Stimulated activated CD8-positive, alpha-beta memory T cell treated with anti-CD3 and anti-CD28 coated beads, Interleukin-7, amount 100 ng/mL, for 24 hours (primary cell): ENCODE measurements at regions not wholly inside any gene's neighbourhood (a gene's known extent, or its start where the extent isn't known, plus 50 kb on each side); places are given as distances from the start of the nearest gene placed in this dataset.
"Not testable (repeated sequence)": the region's sequence is repeated elsewhere in the genome, so short reads cannot be mapped to it uniquely, and the experiment has no call there.

ENCODE experiments used
- DNase-seq: peaks from one replicate; pipeline ENCODE4 v3.0.0-alpha.2; 2020; ENCODE audit warnings: low read depth

GRCh38 chr14:105876829-105877228 is 350.4 kb downstream of the TMEM121 start:
- DNase-seq, result no peak

GRCh38 chr14:105877645-105878044 is 351.3 kb downstream of the TMEM121 start:
- DNase-seq, result no peak

- no peak for DNase-seq
These were observed 351.7 kb downstream of the TMEM121 start for GRCh38 chr14:105878125-105878524.

GRCh38 chr14:105878554-105878953 is 352.2 kb downstream of the TMEM121 start:
- no peak for DNase-seq

GRCh38 chr14:105879503-105879866 is 353.1 kb downstream of the TMEM121 start:
- no peak for DNase-seq

GRCh38 chr14:105879867-105880561 is 353.6 kb downstream of the TMEM121 start:
- DNase-seq, result no peak

GRCh38 chr14:105880616-105881015 is 354.2 kb downstream of the TMEM121 start:
- DNase-seq, result no peak

DNA sequence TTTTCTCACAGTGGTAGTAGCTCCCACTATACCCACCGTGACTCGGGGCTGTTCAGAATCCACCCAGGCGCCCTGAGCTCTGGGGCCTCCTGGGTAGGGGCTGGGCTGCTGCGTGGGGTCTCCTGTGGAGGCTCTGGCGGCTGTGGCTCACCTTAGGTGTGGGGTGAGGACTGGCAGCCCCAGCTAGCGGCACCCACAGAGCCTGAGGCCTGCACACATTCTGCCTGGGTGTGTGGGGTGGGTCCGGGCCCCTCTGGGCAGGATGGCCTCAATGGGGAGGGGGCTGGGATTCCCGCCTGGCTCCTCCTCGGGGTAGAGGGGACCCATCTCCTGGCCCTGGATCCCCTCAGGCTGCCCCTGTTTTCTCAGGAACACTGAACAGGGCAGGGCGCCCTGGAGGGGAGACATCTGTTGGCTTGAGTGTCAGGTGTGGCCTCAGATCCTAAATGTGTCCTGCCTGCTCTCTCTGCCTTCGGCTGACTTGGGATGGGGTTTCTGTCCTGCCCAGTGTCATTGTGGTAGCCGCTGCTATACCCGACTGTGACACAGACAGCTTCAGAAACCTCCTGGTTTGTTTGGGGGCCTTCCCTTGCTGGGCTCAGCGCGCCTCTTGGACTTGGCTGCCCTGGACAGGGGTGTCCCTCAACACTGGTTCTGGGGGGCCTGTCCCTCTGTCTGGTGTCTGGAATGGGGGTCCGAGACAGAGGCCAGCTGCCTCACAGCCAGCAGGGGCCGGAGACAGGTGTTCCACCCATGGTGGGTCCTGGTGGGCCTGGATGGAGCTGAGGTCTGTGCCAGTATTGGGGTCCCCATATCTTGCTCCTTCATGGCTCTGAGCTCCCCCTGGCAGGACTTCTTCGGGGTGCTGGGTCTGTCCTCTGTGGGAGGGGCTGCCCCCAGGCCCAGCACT is 354.9 kb downstream of the TMEM121 start:
- no peak for DNase-seq

- not testable (repeated sequence) for DNase-seq
These were observed 355.6 kb downstream of the TMEM121 start for GRCh38 chr14:105882011-105882410.

- no peak for DNase-seq
These were observed 356.2 kb downstream of the TMEM121 start for GRCh38 chr14:105882626-105883025.

DNA sequence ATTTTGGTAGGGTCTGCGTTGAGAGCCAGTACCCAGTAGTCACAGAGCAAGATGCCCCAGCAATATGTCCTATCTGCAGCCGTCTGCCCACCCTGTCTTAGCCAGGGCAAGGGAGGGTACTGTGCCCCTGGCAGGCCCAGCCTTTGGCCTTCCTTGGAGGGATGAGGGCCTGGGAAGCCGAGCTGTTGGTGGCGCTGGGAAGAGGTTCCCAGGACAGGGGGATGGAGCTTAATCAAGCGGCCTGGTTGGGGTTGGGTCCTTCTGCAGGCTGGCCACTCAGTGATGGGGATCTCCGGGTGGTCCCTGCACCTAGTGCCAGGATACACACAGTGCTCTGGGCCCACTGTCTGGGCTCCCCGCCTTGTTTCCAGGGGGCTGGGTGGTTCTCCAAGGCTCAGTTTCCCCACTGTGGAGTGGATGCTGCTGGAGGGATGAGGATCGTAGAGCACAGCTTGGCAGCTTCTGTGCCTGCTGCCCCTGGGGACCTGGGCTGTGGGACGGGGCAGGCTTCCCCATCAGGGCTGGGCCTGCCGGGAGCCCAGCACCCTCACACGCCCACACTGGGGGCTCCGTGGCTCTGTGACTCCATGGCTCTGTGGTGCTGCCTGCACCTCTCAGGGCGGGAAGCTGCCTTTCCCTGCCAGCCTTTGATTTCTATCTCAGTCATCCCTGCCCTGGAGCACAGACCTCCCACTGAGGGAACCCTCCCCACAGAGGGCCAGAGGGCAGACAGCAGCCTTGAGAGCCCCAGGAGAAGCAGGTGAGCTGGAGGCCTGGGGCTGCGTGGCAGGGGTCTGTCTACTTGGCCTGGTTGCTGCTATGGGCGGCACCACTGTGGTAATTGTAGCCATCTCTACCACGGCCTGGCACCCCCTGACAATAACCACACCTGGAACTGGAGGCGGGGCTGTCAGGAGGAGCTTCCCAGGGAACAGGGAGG is 357.0 kb downstream of the TMEM121 start:
- no peak for DNase-seq

GRCh38 chr14:105884192-105884807 is 357.9 kb downstream of the TMEM121 start:
- DNase-seq, result not testable (repeated sequence)

DNA sequence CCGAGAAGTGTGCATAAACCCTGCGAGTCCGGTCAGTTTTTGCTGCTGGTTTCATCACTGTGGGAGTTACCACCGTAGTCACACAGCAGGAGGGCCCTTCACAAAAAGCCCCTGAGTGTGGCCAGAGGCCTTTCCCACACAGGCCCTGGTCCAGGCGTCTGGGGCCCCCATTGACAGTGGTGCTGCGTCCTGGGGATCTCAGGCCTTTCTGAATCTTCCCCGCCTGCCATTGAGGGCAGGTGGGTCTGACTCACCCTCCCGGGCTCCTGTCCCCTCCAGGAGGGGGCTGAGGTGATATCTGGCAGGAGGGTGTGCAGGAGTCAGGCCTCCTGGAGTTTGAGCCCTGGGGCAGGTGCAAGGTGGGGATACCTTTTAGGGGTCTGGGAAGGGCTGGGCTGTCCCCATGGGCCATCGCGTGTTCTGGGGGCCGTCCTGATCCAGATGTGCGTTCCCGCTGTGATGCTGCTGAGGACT is 358.5 kb downstream of the TMEM121 start:
- no peak for DNase-seq

DNA sequence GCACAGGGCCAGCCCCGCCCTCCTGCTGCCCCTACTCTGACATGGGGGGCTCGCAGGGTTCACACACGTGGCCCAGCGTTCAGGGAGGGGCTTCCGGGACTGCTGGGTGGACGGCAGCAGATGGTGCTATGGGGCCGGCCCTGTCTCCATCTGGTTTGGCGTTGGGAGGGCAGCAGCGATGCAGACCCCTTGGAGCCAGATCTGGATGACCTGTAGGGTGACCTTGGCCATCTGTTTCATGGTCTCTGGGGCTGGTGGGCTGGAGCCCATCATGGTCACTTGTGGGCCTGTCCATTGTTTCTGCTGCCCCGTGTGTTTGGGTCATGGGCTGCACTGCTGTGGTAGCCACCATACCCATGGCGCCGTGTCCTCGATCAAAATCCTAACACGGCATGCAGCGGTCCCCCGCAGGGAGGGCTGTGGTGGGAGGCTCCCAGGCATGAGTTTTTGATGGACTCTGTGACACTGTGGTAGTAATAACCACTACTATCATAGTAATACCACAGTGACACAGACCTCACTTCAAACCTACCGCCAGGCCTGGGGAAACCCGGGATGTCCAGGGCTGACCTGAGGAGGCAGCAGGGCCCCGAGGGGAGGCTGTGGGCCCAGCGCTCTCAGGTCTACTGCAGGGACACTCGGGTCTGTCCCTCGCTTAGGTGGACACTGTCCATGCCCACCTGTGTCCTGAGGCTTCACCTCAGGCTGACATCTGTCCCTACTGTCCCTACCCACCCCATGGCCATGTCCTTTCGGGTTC is 359.4 kb downstream of the TMEM121 start:
- DNase-seq, result no peak

DNA sequence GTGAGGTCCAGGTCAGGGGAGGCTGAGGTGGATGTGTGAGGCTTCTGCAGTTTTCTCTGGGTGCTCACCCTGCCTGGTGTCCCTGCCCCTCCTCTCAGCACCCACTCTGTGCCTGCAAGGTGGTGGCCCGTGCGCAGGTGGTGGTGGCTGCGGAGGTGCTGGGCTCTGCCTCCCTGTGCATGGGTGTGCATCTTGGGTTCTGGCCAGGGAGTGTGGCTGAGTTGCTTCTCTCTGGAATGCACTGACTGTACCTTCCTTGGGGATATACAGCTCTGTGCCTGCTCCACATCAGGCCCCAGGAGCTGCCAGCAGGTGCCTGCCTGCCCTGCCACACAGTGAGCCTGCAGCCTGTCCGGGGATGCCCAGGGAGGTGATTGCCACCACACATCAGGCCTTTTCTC is 360.4 kb downstream of the TMEM121 start:
- not testable (repeated sequence) for DNase-seq

DNA sequence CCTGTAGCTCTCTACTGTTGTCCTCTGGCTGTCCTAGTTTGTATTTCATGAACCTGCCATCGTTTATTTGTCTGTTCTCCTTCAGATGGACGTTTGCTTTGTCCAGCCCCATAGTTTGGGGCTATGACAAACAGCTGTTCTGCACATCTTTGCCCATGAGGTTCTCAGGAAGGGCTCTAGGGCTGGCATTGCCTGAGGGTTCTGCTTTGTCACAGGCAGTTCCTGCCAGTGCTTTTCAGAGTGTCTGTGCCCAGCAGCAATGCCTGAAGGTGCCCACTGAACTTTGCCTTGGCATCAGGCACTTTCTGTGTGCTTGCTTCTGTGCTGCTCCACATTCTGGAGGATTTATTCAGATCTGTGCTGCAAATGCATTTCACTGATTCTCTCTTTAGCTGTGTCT is 361.3 kb downstream of the TMEM121 start:
- no peak for DNase-seq

- DNase-seq, result no peak
These were observed 361.8 kb downstream of the TMEM121 start for GRCh38 chr14:105888151-105888550.

- DNase-seq, result no peak
These were observed 362.6 kb downstream of the TMEM121 start for GRCh38 chr14:105888784-105889665.

- no peak for DNase-seq
These were observed 363.5 kb downstream of the TMEM121 start for GRCh38 chr14:105889666-105890473.
